H1 (cell line): ENCODE measurements at regions not wholly inside any gene's neighbourhood (a gene's known extent, or its start where the extent isn't known, plus 50 kb on each side); places are given as distances from the start of the nearest gene placed in this dataset.

Source experiments
- CTCF ChIA-PET: fragments of 300-600 bp; sonication (Branson Sonifier 250); formaldehyde crosslinking; loops from one replicate; lab custom pipeline; 2021; ENCODE audit not compliant: partially characterized antibody; lab: Charles Lee
- POLR2A ChIA-PET: fragments of 300-600 bp; sonication (Branson Sonifier 250); formaldehyde crosslinking; loops from one replicate; lab custom pipeline; 2021; ENCODE audit warnings: inconsistent platforms; ENCODE audit not compliant: partially characterized antibody; lab: Charles Lee
- DNase-seq, 2 experiments: peaks; one replicate each; pipeline versions ENCODE4 v3.0.0 to v3.0.0-alpha.2; 2010 to 2022; ENCODE audit warnings: low spot score in 2 of 2, low read depth in 1 of 2, mixed read lengths in 1 of 2
- FAIRE-seq: peaks from 2 replicates; lab custom pipeline; 2011; peaks lifted over from hg19 to GRCh38; lab: Jason Lieb, UNC
- H2AFZ ChIP-seq: 2 replicates; pipeline ENCODE4 v1.8.1; 2012; ENCODE audit warnings: low read length, inconsistent platforms
- H2AK5ac ChIP-seq: 2 replicates; pipeline ENCODE4 v1.6.1; 2013; ENCODE audit warnings: low read depth, low read length
- H2BK120ac ChIP-seq: replicated peaks from 2 replicates; pipeline ENCODE3; 2013; ENCODE audit warnings: low read depth, low read length, inconsistent platforms
- H2BK12ac ChIP-seq: 2 replicates; pipeline ENCODE4 v1.6.1; 2013; ENCODE audit warnings: low read depth, low read length
- H2BK15ac ChIP-seq: 2 replicates; pipeline ENCODE4 v1.6.1; 2013; ENCODE audit warnings: low read length
- H2BK20ac ChIP-seq: 2 replicates; pipeline ENCODE4 v1.6.1; 2013; ENCODE audit warnings: low read length
- H2BK5ac ChIP-seq: 2 replicates; pipeline ENCODE4 v1.6.1; 2013; ENCODE audit warnings: low read depth, low read length
- H3K14ac ChIP-seq: 2 replicates; pipeline ENCODE4 v1.6.1; 2013; ENCODE audit warnings: inconsistent platforms; ENCODE audit not compliant: insufficient read length
- H3K18ac ChIP-seq: 2 replicates; pipeline ENCODE4 v1.6.1; 2013; ENCODE audit warnings: low read length; ENCODE audit errors: extremely low read depth
- H3K23ac ChIP-seq: 2 replicates; pipeline ENCODE4 v1.6.1; 2013; ENCODE audit warnings: inconsistent platforms; ENCODE audit not compliant: insufficient read length
- H3K23me2 ChIP-seq: 2 replicates; pipeline ENCODE4 v1.6.1; 2013; ENCODE audit warnings: low read depth, low read length
- H3K27ac ChIP-seq: 2 replicates; pipeline ENCODE4 v1.6.1; 2011; ENCODE audit warnings: low read depth, low read length, inconsistent platforms
- H3K27me3 ChIP-seq, 4 experiments: replicated peaks in 1 of 4; 1 replicate in 1 of 4; 2 replicates in 3 of 4; pipeline versions ENCODE4 v1.6.1 to v1.8.1; 2011 to 2013; ENCODE audit warnings: low read length in 3 of 4, mild to moderate bottlenecking in 3 of 4, inconsistent platforms in 2 of 4, mixed read lengths in 2 of 4, moderate library complexity in 1 of 4; ENCODE audit not compliant: control insufficient read depth in 3 of 4, insufficient read depth in 3 of 4; ENCODE audit errors: extremely low read depth in 1 of 4
- H3K36me3 ChIP-seq, 4 experiments: 2 replicates each; pipeline versions ENCODE4 v1.6.1 to v1.8.1; 2011 to 2013; ENCODE audit warnings: mild to moderate bottlenecking in 4 of 4, low read length in 3 of 4, moderate library complexity in 2 of 4, control low read depth in 1 of 4, inconsistent platforms in 1 of 4; ENCODE audit not compliant: insufficient read depth in 4 of 4, control insufficient read depth in 2 of 4
- H3K4ac ChIP-seq: replicated peaks from 2 replicates; pipeline ENCODE3; 2013; ENCODE audit warnings: low read length, low read depth, mixed read lengths, inconsistent platforms; ENCODE audit not compliant: insufficient read length
- H3K4me1 ChIP-seq, 4 experiments: replicated peaks in 1 of 4; 1 replicate in 1 of 4; 2 replicates in 3 of 4; pipeline versions ENCODE4 v1.6.1 to v1.8.1; 2011 to 2013; ENCODE audit warnings: low read length in 3 of 4, inconsistent platforms in 2 of 4, mixed read lengths in 1 of 4; ENCODE audit not compliant: insufficient read depth in 4 of 4, control insufficient read depth in 3 of 4
- H3K4me2 ChIP-seq, 2 experiments: 2 replicates each; pipeline versions ENCODE4 v1.6.1 to v1.8.1; 2011 to 2013; ENCODE audit warnings: low read depth in 2 of 2, low read length in 2 of 2, control low read depth in 1 of 2, inconsistent platforms in 1 of 2, mild to moderate bottlenecking in 1 of 2; ENCODE audit not compliant: insufficient read depth in 1 of 2
- H3K4me3 ChIP-seq, 4 experiments: fragments of 200-600, 300-600 bp in 1 of 4; sonication (generic), shearing (Covaris generic), sonication (Bioruptor Twin) in 1 of 4; 2 replicates each; pipeline versions ENCODE4 v1.5.1 to v1.8.1; 2011 to 2016; ENCODE audit warnings: low read length in 4 of 4, low read depth in 3 of 4, control low read depth in 2 of 4, inconsistent platforms in 2 of 4, mild to moderate bottlenecking in 2 of 4, mixed read lengths in 1 of 4, moderate library complexity in 1 of 4; ENCODE audit not compliant: insufficient read depth in 2 of 4; ENCODE audit errors: extremely low read depth in 1 of 4
- H3K56ac ChIP-seq: replicated peaks from 2 replicates; pipeline ENCODE3; 2013; ENCODE audit warnings: low read depth, mild to moderate bottlenecking, mixed read lengths, low read length, inconsistent platforms; ENCODE audit not compliant: insufficient read length
- H3K79me1 ChIP-seq: 2 replicates; pipeline ENCODE4 v1.6.1; 2013; ENCODE audit warnings: low read depth, low read length, control low read depth
- H3K79me2 ChIP-seq, 2 experiments: 2 replicates each; pipeline versions ENCODE4 v1.6.1 to v1.8.1; 2012 to 2013; ENCODE audit warnings: low read length in 2 of 2, mild to moderate bottlenecking in 2 of 2, inconsistent platforms in 1 of 2; ENCODE audit not compliant: insufficient read depth in 2 of 2, control insufficient read depth in 1 of 2
- H3K9ac ChIP-seq, 4 experiments: replicated peaks in 1 of 4; 1 replicate in 1 of 4; 2 replicates in 3 of 4; pipeline versions ENCODE4 v1.6.1 to v1.8.1; 2011 to 2013; ENCODE audit warnings: low read depth in 3 of 4, low read length in 3 of 4, control low read depth in 2 of 4, mild to moderate bottlenecking in 2 of 4, moderate library complexity in 2 of 4, inconsistent platforms in 1 of 4; ENCODE audit errors: extremely low read depth in 1 of 4
- H3K9me3 ChIP-seq, 2 experiments: 2 replicates each; pipeline versions ENCODE4 v1.6.1 to v1.8.1; 2012 to 2013; ENCODE audit warnings: mild to moderate bottlenecking in 2 of 2, moderate library complexity in 2 of 2, control low read depth in 1 of 2, inconsistent platforms in 1 of 2, low read depth in 1 of 2, low read length in 1 of 2, mixed read lengths in 1 of 2; ENCODE audit not compliant: insufficient read depth in 2 of 2
- H4K20me1 ChIP-seq, 2 experiments: replicated peaks in 1 of 2; 2 replicates each; pipeline versions ENCODE3 to v1.8.1; 2011 to 2013; ENCODE audit warnings: inconsistent platforms in 2 of 2, low read length in 2 of 2, mild to moderate bottlenecking in 1 of 2; ENCODE audit not compliant: insufficient read depth in 2 of 2, control insufficient read depth in 1 of 2
- H4K5ac ChIP-seq: 2 replicates; pipeline ENCODE4 v1.6.1; 2013; ENCODE audit warnings: low read length, low read depth, mixed read lengths, inconsistent platforms; ENCODE audit not compliant: insufficient read length
- H4K8ac ChIP-seq: 2 replicates; pipeline ENCODE4 v1.8.0; 2013; ENCODE audit warnings: mild to moderate bottlenecking, moderate library complexity, low read length, inconsistent platforms; ENCODE audit not compliant: insufficient read depth; ENCODE audit errors: extremely low read depth
- H4K91ac ChIP-seq: replicated peaks from 2 replicates; pipeline ENCODE3; 2013; ENCODE audit warnings: low read length, mixed read lengths, inconsistent platforms; ENCODE audit not compliant: insufficient read length
- ASH2L ChIP-seq: fragments of 200-600, 300-600 bp; sonication (generic); IDR thresholded peaks from one replicate; pipeline ENCODE4 v1.7.1; 2017; ENCODE audit warnings: low read length
- NANOG ChIP-seq: IDR thresholded peaks from 2 replicates; pipeline ENCODE4 v1.6.1; 2011; ENCODE audit warnings: low read length, low read depth, mild to moderate bottlenecking, inconsistent platforms; ENCODE audit not compliant: insufficient read depth, poor library complexity, severe bottlenecking
- TBP ChIP-seq: IDR thresholded peaks from 2 replicates; pipeline ENCODE4 v1.6.1; 2011; ENCODE audit warnings: low read depth, low read length, improper control_type of control experiment
- TCF12 ChIP-seq: IDR thresholded peaks from 2 replicates; pipeline ENCODE4 v1.6.1; 2011; ENCODE audit warnings: low read depth, mild to moderate bottlenecking, low read length
- YY1 ChIP-seq: IDR thresholded peaks from 2 replicates; pipeline ENCODE4 v1.6.1; 2011; ENCODE audit warnings: low read depth, mild to moderate bottlenecking, low read length
- WGBS, 2 experiments: shearing (Covaris generic) in 1 of 2; methylation state at CpG; one replicate each; pipeline versions ENCODE4 v1.1.6 to v1.1.7; 2013 to 2015; ENCODE audit warnings: low lambda C conversion rate in 2 of 2, mixed read lengths in 2 of 2, inconsistent platforms in 1 of 2, low coverage in 1 of 2, missing lambda C conversion rate in 1 of 2; ENCODE audit not compliant: insufficient replicate concordance in 2 of 2, insufficient coverage in 1 of 2, insufficient read length in 1 of 2; ENCODE audit errors: extremely low coverage in 1 of 2, missing lambda C conversion rate in 1 of 2; 5-methylcytosine and 5-hydroxymethylcytosine counted together
- TF ChIP-seq, protein P1 (sequence below): IDR thresholded peaks from 2 replicates; pipeline ENCODE4 v1.6.1; 2012; ENCODE audit warnings: low read length, inconsistent platforms

GRCh38 chr3:34584971-34585370 is 786.5 kb downstream of the PDCD6IP start:
- Histone ChIP-seq H3K4me1 (no peaks in the 10 kb centered on the region), H3K36me3 (no peaks in the 10 kb centered on the region; a peak in 1 of 8 replicates), H3K4me3 (no peak overlapping the region), H3K14ac (no peak overlapping the region), H4K8ac (no peak overlapping the region), H4K91ac (no peak overlapping the region), H4K5ac (no peak overlapping the region), H3K79me1 (no peaks in the 10 kb centered on the region), H2AK5ac (no peak overlapping the region)
- no peak for DNase-seq
- no peak for TF ChIP-seq TBP
- no peak for TF ChIP-seq YY1
- no peak for TF ChIP-seq ASH2L
- no peak for TF ChIP-seq TCF12
- TF ChIP-seq NANOG = no peak
- TF ChIP-seq, protein P1, sequence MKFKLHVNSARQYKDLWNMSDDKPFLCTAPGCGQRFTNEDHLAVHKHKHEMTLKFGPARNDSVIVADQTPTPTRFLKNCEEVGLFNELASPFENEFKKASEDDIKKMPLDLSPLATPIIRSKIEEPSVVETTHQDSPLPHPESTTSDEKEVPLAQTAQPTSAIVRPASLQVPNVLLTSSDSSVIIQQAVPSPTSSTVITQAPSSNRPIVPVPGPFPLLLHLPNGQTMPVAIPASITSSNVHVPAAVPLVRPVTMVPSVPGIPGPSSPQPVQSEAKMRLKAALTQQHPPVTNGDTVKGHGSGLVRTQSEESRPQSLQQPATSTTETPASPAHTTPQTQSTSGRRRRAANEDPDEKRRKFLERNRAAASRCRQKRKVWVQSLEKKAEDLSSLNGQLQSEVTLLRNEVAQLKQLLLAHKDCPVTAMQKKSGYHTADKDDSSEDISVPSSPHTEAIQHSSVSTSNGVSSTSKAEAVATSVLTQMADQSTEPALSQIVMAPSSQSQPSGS = no peak
- TF ChIP-seq, all 59 proteins: peak for 0
- Histone ChIP-seq H2BK12ac (no peak overlapping the region), H3K27ac (no peak overlapping the region), H3K56ac (no peak overlapping the region), H2BK20ac (no peak overlapping the region), H3K9me3 (peaks cover 0 to 15% of the 10 kb centered on the region in 2 experiments; a peak in 1 of 4 replicates), H3K23ac (no peak overlapping the region), H2AFZ (no peak overlapping the region), H4K20me1 (no peaks in the 10 kb centered on the region), H3K23me2 (no peaks in the 10 kb centered on the region), H3K9ac (no peak overlapping the region), H3K79me2 (no peaks in the 10 kb centered on the region), H2BK15ac (no peak overlapping the region), H2BK5ac (no peak overlapping the region), H3K4me2 (no peak overlapping the region), H3K4ac (no peak overlapping the region), H3K27me3 (peaks cover 0 to 1% (median 0%) of the 10 kb centered on the region in 4 experiments; a peak in 1 of 7 replicates), H2BK120ac (no peak overlapping the region), H3K18ac (no peak overlapping the region)
- ChIA-PET POLR2A (no interaction called here), CTCF (no interaction called here)
- 100% methylated on average over 1 of the region's 1 CpG; no CpG with 5 or more reads in 1 of the 2 experiments for WGBS, 2 experiments
- FAIRE-seq = no peak
